ENCODE measurements at regions not wholly inside any gene's neighbourhood (a gene's known extent, or its start where the extent isn't known, plus 50 kb on each side); places are given as distances from the start of the nearest gene placed in this dataset.

- TF ChIP-seq GATA2 (IDR thresholded peaks at IDR 0.05; ENCODE audit: low read depth, low read length) (no peak), GATA3 (IDR thresholded peaks at IDR 0.05; ENCODE audit: low read depth, low read length) (no peak)
These were observed 57.9 kb upstream of the MAF start for GRCh38 chr16:79658301-79659033.
